CD4-positive, alpha-beta T cell treated with Interleukin-6 for 4 hours (primary cell): ENCODE measurements at regions not wholly inside any gene's neighbourhood (a gene's known extent, or its start where the extent isn't known, plus 50 kb on each side); places are given as distances from the start of the nearest gene placed in this dataset.

ENCODE experiments used
- DNase-seq: peaks from one replicate; pipeline ENCODE4 v3.0.0-alpha.2; 2020; ENCODE audit warnings: mixed read lengths

DNA sequence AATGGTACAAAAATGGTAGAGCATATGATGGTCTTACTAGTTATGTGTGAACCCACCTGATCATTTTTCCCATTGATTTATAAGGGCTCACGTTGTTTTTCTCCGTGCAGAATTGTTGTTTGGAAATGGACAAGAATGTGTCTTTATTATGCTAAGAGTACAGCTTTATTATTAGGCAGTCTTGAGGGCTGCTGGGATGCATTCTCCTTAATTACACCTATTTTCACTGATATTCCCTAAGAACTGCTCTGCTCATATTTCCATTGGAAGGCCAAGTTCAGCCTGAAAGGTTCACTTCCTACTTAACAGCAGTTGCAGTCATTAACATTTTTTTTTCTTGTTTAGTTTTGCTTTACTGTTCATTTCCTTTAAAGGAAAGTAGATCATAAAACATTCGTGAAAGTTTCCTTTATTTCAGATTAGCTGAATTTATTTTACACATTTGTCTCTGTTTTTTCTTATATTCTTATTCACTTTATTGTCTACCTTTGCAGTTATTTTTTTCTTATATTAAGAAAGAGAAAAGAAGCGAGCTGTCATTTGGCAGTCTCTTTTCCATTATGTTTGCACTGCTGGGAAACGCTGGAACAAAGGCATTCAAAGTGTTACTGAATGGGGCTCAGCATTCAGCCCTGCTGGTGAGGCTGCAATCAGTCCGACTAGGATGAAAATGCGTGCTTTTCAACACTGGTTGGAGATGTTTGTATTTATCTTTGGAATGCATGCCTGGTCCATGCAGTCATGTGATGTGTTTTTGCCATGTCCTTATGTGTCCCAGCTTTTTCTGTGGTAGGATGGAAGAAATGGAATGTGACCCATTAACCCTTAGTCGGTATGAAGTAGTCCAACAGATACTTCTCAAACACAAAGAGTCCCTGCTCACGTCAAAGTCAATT, 602.7 kb upstream of the ZNF608 start:
- DNase-seq = no peak

GRCh38 chr5:125357660-125358059, 611.2 kb upstream of the ZNF608 start:
- no peak for DNase-seq

GRCh38 chr5:125365747-125366146, 619.3 kb upstream of the ZNF608 start:
- DNase-seq = no peak

DNA sequence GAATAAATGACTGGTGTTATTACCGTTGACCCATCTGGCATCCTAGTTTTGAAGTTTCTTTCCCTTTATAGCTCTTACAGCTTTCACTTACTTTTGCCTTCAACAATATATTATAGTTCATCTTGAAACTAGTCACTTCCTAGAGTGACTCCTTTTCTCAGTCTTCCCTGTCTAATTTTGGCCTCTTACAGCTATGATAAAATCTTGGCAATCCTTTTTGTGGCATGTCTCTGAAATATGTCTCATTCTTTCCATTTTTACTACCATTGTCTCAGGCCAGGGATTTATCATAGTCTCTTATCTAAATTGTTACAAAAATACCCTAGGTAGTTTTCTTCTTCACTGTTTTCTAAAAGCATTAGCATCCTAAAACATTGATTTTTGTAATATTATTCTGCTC, 621.3 kb upstream of the ZNF608 start:
- no peak for DNase-seq

DNA sequence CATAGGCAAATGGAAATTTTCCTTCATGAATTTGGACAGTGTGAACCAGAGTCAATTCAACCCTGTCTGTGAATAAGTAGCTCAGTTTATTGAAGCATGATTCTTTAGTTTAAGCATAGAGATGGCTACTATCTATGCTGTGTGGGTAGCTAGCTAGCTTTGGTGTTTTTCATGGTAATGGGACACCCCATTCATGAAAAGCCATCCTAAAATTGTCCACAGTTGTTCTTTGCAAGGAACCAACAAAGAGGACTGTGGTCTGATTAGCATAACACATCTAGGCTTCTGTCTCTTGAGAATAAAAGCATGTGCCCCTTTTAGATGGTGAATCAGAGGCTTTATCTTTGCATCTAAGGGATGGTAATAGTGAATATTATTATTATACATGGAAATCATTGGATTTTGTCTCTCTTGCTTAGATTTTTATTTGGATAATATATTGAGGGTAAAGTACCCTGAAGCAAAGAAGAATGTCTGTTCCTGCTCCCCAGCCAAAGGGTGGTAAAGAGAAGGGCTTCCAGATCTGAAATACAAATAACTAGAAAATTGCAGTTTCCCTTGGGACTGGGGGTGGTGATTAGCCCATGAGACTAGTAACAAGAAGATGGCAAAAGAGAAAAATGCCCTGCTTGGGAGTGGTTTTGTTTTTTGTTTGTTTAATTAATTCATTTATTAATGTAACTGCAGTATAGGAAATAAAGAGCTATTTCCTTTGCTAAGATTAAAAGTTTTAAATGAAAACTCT, 624.2 kb upstream of the ZNF608 start:
- DNase-seq = no peak

- no peak for DNase-seq
Observed at GRCh38 chr5:125372694-125373631, 626.5 kb upstream of the ZNF608 start.

DNA sequence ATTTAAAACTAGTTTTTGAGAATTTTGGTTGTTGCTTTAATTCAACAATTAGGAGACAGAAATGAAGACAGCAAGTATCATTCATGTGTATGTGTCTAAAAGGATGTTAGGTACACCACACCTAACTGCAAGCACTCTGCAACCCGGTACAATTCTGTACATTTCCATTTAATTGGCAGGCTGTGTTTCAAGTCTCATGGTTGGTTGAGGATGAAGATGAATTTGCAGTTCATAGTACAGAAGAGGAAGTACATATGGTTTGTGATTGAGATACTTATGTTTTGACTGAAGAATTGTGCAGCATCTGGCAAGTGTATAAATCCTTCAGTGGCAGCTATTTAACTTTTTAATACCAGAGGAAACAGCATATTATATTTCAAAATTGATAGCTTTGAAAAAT, 628.7 kb upstream of the ZNF608 start:
- DNase-seq = no peak

DNA sequence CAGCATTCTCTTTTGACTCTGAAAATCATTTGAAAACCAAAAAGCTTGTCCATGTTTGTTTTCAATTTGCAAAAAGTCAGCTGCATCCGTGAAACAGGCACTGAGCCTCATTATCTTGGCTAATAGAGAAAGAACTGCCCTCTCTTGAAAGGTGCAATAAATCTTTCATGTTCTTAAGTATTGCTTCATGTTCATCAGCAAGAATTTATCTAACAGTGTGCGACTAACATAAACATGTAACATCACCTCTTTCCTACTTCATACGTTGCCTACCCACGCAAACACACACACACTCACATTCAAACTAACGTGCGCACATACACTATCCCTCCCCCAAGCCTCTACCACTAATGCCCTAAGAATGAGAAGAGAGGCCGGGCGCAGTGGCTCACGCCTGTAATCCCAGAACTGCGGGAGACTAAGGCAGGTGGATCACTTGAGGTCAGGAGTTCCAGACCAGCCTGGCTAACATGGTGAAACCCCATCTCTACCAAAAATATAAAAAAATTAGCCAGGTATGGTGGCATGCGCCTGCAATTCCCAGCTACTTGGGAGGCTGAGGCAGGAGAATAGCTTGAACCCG, 629.7 kb upstream of the ZNF608 start:
- DNase-seq = no peak

- DNase-seq = no peak
Observed at GRCh38 chr5:125377141-125377540, 630.7 kb upstream of the ZNF608 start.

DNA sequence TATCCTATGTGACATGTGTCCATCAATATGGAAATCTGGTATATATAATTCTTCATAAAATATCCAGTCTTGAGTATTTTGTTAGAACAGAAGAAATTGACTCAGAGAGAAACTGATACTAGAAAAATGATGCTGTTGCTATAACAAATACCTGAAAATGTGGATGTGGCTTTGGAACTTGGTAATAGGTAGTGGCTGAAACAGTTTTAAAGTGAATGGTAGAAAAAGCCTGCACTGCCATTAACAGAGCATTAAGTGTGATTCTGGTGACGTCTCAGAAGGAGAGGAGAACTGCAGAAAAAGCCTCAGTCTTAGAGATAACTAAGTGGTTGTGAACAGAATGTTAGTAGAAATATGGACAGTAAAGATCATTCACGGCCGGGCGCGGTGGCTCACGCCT, 634.9 kb upstream of the ZNF608 start:
- no peak for DNase-seq

DNA sequence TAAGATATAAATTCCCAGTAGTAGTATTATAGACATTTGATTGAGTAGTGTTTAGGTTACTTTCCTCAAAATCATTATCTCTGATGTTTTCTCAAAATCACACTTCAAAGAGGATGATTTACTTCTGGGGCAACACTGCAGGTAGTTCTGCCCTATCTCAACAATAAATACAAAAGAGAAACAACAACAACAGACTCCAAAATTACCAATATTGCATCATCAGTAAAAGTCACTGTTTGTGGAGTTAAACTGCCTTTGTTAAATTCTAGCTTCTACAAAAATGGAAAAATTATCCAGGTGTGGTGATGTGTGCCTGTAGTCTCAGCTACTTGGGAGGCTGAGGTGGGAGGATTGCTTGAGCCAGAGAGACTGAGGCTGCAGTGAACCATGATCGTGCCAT, 637.6 kb upstream of the ZNF608 start:
- no peak for DNase-seq

- no peak for DNase-seq
Observed at GRCh38 chr5:125390326-125390725, 643.9 kb upstream of the ZNF608 start.

DNA sequence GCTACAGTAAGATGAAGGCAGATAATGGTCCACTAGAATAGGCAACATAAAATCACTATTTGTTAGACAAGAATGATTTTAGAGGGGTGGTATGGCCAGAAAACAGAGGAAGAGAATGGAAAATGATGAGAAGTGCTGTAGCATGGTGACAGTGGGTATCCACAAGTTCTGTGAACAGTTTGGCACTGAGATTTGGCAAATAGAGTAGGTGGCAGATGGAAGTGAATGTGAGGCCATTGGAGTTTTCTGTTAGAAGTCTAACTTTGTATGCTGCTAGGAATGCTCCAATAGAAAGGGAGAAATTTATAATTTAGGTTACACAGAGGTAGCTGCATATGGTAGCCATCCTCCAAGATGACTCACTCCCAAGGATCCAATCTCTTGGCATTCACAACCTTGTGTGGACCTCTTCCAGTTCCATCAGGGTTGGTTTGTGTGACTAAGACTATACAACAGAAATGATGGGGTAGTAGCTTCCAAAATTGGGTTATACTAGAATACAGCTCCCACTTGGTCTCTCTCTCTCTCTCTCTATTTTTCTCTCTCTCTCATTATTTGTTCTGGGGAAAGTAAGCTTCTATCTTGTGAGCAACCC, 646.9 kb upstream of the ZNF608 start:
- DNase-seq = no peak

- no peak for DNase-seq
Observed at GRCh38 chr5:125394661-125395280, 648.3 kb upstream of the ZNF608 start.

DNA sequence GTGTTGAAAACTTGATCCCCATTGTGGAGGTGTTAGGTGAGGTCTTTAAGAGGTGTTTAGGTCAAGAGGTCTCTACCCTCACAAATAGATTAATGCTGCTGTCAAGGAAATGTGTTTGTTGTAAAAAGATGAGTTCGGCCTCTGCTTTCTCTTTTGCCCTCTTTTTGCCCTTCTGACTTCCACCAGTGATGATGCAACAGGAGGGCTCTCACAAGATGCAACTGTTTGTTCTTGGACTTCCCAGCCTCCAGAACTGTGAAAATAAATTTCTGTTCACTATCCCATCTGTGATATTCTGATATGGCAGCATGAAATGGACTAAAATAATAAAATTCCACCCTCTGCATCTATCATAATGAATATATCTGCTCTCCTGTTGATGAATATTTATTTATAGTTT, 650.0 kb upstream of the ZNF608 start:
- DNase-seq = no peak

- no peak for DNase-seq
Observed at GRCh38 chr5:125398466-125398865, 652.0 kb upstream of the ZNF608 start.

DNA sequence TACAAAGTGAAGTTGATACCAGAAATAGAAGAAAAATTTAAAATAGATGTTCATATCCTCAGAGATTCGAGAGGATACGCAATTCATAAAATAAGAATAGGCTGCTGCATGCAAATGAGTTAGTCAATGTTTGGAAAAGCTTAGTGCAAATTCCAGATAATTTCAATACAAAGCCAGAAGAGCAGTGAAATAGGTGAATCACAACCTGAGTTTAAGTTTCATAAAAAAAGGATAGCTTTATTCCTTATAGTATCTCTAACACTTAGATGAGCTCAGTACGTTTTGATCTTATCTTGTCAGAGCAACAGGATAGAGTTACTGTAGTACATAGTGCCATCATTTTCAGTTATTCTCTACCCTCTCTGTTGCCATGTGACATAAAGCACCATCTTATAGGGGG, 653.4 kb upstream of the ZNF608 start:
- no peak for DNase-seq

GRCh38 chr5:125401724-125402622, 655.5 kb upstream of the ZNF608 start:
- DNase-seq = no peak

DNA sequence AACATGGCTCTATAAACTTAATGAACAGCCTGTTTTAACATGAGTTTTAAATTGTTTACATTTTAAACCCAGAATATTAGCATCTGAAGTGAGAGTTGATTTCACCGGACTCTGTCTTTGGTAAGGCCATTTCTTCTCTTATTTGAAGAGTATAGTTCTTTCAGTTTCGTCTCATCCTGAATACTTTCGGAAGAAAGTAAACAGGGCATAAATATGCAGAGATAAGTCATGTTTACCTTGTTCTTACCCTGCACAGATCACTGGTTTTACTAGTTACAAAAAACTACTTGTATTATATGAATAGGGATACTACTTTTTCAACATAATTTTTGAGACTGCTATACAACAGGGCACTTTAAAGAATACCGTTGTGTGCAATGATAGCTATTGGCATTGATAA, 656.3 kb upstream of the ZNF608 start:
- no peak for DNase-seq

- no peak for DNase-seq
Observed at GRCh38 chr5:125404056-125404455, 657.6 kb upstream of the ZNF608 start.
